ENCODE measurements at regions not wholly inside any gene's neighbourhood (a gene's known extent, or its start where the extent isn't known, plus 50 kb on each side); places are given as distances from the start of the nearest gene placed in this dataset.
A peak's percentile ranks its signal among the peaks of the same experiment; 100 is the strongest.

DNA sequence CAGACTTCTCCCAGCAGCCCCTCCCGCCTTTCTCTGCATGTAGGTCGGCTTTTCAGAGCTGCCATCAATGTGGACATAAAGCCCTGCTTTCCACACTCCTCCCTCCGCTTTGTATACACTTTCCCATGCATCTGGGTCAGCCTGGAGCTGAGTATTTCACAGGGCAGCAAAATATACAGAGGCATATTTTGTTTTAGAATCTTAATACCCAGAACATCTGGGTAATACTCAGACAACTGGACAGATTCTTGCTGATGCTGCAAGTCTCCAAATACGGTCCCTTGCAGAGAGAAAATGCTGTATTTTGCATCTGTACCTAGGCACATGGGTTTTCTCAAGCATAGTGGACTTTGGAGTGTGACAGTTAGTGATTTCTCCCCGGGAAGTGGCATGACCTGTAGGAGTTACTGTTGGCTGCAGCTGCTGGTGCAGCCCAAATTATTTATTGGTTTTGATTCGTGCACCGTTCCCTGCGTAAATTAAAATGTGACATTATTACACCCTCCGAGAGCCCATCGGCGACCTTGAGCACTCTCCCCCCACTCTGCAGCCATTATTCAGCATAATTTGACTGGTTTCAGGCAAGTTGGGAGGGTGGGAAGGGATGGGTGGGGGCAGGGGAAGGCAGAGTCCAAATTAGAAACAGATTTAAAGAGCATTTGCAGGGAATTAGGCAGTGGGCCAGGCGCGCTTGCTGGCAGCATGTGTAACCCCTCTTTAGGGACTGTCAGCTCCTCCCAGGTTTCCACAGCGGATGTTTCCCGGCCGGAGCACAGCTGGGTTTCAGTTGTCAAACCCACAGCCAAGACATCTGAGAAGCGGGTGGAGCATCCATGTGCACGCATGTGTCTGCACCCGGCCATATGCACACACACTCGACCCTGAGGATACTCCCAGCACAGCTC is 100.8 kb downstream of the CPN2 start:
- DNase-seq = no peak

DNA sequence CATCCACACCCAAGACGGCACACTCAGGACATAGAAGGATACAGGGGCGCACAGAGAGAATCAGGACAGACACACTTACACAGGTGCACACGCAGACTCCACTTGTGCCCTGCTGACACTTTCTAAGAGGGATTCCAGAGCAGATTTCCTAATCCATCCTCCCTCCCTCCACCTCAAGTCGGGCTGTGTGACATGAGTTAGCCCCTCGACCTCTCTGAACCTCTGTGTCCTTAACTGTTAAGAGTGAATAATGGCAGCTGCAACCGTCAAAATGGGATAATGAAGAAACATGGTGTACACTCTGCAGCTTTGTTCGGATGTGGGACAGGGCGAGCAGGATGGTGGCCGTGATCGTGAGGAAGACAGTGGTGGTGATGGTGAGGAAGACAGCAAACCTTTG is 100.1 kb downstream of the CPN2 start:
- DNase-seq = no peak

DNA sequence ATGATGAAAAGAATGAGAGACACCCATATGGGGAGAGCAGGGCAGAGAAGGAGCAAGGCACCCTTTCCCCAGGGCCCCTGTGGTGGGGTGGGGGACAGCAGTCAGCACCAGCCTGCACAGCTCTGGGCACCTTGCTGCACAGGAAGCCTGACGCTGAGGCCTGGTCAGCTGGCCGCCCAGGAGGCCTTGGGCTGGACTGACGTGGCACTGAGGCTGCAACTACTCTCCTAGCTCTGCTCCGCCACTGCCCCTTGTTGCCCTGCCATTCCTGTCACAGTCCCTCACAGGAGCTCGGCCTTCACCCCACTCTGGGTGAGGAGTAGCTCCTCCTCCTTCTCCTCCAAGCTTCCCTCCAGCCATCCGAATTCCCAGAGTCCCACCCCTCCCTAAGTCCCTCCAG is 99.7 kb downstream of the CPN2 start:
- no peak for DNase-seq

DNA sequence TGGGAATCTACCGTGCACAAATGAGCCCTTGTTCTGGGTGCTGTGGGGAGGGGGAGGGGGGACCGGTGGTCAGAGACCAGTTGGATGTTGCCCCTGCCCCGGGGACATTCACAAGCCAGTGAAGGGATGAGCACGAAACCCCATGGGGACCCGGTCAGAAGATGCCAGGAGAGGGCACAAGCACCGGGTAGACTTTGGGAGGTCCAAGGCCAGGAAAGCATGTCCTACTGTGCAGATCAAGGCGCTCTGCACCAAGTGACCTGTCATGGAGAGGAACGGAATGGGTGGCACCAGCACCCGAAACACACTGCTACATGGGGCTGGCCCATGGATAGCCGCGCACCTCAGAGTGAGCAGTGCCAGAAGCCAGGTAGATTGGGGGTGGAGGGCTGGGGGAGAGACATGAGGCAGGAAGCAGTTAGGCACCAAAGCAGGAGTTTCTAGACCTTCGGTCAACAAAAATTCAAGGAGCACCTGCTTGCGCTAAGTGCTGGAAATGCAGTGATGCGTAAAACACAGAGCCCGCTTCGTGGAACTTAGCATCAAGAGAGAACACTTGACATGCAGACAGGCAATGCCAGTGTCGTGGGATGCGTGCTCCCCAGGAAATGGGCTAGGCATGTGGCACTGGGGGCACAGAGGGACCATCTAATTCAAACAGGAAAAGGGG is 99.1 kb downstream of the CPN2 start:
- no peak for DNase-seq

DNA sequence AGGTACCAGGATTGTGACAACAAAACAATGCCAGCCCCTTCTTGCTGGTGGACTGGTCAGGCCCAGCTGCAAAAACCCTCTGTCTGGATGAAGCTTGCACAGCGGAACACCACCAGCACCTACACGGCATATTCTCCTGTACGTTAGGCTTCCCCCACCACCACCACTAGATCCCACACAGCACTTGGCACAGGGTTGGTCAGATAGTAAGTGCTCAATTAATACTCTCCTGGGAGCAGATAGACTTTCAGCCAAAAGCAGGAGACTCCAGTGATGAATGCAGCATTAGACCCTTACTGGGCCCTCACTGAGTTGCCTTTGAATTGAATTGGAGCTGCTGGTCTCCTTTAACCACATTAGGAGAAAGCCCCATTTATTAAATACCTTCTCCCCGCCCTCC is 97.9 kb downstream of the CPN2 start:
- no peak for DNase-seq

DNA sequence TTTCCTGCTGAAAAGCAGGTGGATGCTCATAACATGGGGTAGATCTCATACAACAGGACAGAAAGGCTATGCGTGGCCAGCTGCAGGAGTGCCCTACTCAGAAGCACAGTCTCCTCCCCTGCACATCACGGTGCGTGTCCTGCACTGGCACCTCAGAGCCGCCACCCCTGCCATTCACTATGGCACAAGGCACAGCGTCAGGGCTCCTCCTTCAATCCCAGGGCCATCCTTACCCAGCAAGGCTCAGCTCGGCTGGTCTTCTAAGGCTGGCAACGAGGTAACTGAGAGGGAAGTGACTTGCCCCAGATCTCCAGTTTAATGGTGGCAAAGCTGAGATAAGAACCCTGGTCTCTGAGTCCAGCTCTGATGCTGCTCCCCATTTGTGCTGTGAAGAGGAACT is 97.1 kb downstream of the CPN2 start:
- no peak for DNase-seq

DNA sequence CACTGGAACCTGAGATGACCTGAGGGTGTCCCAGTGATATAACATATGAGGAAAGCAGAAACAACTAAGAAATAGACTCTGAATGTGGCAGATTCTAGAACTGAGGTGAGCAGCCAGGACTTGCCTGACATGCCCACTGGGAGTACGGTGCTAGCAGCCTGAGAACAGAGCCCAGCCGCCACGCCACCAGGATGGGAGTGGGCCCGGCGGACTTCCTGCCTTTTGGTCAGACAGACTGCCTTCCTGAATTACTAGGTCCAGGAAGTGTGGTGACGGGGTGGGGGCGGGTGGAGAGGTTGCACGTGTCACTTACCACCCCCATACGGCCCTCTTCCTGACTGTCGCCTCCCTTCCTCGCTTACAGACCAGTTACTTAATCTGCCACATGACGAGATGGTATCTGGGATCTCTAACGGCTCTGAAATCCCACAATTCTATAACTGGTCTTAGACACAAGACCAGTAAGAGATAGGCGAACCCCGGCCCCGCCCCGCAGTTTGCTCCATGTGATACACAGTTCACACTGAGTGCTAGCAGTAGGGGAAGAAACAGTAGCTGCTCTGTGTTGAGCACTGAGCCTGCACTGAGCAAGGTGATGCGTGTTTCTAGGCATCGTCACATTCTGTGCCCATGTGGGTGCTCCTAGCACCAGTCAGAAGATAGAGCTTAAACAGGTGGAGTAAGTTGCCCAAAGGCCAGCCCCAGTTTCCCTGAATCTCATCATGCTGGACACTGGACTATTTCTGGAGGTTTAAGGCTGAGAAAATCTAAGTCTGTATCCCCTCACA is 95.7 kb downstream of the CPN2 start:
- peak; percentile 39 for DNase-seq

DNA sequence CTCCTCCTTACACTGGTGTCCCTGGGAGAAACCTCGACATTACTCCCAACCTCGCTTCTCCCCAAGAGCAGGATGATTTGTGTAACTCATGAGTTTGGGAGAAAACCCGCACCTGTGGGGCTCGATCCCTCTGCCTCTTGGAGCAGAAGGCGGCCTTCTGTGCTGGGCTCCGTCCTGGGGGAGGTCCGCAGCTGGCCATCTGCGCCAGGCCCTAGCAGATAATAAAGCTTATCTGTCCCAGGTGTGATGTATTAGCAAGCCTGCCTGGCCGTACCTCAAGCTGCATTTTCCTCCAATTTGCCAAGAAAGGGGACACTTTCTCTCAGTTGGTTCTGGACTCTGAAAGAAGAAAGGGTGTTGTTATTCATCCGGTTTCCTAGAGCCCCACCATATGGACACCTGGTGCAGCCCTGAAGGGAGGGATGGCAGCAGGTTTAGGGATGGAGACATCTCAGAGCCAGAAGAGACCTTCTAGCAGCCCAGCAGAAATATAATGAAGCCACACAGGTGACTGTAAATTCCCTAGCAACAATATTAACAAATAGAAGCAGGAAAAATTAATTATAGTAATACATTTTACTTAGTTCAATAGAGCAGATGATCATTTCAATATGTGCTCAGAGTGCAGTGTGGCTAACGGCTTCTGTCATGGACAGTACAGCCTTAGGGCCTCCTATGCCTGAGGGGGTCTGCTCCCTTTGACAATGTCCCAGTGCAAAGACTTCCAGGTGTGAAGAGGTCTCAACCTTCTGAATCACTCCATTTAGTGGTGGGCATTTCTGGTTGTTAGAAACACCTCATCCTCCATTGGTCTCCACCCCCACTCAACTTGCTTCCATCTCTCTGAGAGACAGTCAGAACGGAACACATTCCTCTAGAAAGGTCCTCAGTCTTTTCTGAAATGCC is 94.8 kb downstream of the CPN2 start:
- no peak for DNase-seq

DNA sequence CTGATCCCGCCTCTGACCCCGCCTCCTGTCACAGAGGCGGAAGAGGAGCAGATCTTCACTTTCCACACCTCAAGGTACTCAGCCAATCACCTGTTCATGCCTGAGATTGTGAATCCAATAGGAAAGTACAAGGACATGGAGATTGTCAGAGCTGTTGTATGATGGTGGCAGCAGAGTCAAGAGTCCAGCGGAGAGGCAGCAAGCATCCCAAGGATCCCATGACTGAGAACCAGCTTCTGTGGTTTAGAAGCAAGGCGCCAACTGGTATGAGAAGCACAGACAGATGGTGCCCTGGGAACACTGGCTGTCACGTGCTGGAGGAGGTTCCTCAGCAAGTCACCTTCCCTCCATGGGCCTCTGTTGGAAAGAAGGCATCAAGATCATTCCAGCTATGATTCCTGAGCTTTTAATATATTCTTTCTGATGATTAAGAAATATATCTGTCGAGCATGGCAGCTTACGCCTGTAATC is 93.9 kb downstream of the CPN2 start:
- DNase-seq = no peak

DNA sequence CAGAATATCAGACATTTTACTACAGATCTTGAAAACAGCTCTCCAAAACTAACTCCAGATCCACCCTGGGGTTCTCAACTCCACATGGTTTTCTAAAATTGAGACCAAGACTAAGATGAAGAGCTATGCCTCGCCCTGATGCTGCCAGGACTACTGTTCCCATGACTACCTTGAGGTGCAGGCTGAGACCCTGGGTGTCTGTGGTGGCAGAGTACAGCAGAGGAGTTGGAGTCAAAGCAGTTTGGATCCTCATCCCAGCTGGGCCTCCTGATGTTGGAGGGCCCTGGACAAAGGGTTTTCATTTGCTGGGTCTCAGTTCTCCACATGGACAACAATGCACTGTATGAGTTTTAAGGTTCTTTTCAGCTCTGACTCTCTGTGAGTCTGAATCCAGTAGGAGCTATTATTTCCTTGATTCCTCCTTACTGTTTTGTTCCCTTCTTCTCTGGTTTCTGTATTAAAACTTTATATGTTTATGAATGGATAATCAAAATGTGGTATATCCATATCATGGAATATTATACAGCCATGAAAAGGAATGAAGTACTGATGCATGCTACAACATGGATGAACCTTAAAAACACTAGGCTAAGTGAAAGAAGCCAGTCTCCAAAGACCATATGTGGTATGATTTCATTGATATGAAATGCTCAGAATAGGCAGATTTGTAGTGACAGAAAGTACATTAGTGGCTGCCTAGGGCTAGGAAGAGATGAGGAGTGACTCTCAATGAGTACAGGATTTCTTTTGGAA is 93.0 kb downstream of the CPN2 start:
- DNase-seq = no peak

DNA sequence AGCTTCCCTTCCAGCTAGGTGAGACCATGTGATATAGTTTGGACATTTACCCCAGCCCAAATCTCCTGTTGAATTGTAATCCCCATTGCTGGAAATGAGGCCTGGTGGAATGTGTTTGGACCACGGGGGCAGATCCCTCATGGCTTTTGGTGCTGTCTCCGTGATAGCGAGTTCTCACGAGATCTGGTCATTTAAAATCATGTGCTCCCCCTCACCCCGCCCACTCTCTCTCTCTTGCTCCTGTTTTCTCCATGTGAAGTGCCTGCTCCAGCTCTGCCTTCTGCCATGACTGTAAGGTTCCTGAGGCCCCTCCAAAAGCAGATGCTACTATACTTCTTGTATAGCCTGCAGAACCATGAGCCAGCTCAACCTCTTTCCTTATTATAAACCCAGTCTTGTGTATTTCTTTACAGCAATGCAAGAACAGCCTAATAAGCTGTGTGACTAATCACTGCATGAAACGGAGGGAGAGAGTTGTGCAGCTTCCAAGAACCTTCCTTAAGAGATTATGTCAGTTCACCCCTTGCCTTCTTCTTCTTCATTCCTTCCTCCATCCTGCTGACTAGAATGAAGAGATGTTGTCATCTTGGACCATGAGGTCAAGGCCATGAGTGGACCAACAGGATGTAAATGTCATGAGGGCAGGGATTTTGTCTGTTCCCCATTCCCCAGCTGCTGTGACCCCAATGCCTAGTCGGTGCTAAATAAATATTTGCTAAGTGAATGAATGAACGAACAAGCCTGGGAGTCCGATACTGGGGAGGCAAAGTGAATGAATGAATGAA is 91.0 kb downstream of the CPN2 start:
- no peak for DNase-seq

DNA sequence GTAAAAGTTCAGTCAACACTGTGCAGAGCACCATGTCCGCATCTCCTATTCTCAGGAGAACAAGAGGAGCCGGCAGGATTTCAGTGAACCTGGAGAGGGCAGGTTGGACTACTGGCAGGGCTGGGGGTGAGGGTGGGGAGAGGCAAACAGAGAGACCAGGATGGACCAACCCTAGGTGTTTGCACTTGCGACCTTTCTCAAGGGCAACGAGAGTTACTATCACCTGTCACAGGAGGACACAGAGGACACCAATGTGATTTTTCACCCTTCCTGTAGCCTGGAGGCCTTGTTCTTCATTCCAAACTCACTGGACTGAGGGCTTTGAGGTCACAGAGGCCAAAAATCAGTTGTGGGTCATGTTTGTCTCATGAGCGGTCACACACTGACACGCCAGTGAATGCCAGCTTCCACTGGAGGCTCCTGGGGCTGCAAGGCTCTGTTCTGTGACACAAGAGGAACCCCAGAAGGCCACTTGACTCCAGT is 89.5 kb downstream of the CPN2 start:
- peak; percentile 9 for DNase-seq

DNA sequence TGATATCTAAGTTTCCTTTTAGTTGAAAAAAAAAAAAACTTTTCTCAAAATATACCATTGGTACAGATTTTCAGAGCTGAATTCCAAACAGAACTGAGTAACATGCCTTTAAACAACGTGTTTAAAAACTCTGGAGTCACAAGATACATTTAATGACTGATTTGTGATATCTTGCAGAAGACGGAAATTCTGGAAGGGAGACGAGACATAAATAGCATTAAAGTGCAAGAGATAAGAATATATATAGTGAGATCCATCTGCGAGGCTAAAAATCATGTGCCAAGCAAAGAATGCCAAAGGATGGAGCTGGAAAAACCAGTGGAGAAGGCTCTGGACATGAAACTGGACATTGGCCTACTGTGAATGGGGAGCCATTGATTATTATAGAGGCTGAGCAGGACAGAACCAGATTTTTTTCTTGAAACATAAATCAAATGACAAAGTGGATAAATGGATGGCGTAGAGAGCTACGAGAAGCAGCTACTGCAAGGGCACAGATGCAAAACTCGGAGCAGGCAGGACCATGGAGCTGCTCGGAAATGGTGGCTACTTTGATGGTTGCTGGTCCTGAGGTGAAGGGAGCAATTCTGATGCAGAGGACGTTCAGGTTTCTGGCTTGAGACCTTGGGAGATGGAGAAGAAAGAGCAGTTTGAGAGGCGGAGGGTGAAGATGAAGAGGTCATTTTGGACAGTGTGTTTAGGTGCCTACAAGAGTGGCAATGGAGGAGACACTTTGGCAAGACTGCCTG is 88.8 kb downstream of the CPN2 start:
- DNase-seq = peak; percentile 9

DNA sequence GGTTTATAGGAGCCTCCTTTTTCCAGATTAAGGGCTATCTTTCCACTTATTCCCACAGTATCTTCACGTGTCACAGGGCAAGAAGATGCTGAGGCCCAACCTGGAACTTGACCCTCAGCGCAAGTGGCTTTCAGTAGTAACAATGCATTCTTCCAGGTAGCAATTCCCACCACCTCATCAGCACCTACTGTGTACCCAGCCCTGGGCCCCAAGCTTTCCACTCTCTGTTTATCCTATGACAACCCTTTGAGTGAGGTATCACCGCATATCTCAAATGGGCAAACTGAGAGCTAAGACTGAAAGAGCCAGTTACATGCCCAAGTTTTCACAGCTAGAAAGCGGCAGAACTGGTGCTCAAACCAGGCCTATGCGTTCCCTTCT is 88.2 kb downstream of the CPN2 start:
- peak; percentile 9 for DNase-seq

DNA sequence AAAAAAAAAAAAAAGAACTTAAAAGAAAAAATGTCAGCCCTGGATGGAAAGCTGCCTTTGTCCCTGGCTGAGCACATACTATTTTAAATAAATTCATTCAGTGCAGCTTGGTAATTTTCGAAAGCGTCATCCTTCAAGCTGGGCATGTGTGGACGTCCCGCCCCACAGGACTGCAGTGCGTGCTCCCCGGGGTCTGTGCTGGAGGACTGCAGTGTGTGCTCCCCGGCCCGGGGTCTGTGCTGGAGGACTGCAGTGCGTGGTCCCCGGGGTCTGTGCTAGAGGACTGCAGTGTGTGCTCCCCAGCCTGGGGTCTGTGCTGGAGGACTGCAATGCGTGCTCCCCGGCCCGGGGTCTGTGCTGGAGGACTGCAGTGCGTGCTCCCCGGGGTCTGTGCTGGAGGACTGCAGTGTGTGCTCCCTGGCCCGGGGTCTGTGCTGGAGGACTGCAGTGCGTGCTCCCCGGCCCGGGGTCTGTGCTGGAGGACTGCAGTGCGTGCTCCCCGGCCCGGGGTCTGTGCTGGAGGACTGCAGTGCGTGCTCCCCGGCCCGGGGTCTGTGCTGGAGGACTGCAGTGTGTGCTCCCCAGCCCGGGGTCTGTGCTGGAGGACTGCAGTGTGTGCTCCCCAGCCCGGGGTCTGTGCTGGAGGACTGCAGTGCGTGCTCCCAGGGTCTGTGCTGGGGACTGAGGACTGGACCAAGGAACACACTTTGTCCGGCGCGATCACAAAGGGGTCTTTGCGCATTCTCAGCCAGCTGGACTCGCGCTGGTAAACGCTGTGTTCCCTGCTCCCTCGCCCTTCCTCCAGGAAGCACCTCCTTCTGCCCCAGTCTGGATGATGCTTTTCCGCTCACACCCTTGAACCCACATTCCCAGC is 86.3 kb downstream of the CPN2 start:
- peak; percentile 24 for DNase-seq

DNA sequence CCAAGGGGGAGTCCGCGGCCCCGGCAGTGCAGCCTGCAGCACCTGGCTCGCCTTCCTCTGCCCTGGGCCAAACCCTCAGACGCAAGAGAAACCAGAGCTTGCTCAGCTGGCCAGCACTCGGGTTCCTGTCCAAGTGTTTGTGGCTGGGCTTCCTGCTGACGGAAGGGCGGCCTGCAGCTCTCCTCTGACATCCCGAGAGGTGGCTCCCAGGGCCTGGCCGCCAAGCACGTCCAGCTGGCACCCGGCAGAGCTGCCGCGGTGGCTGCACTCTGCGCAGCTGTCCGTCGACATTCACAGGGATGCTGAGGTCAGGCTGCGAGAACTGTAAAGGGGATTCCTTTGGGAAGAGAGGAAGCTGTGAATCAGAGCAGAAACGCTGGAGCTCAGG is 85.6 kb downstream of the CPN2 start:
- DNase-seq = no peak

DNA sequence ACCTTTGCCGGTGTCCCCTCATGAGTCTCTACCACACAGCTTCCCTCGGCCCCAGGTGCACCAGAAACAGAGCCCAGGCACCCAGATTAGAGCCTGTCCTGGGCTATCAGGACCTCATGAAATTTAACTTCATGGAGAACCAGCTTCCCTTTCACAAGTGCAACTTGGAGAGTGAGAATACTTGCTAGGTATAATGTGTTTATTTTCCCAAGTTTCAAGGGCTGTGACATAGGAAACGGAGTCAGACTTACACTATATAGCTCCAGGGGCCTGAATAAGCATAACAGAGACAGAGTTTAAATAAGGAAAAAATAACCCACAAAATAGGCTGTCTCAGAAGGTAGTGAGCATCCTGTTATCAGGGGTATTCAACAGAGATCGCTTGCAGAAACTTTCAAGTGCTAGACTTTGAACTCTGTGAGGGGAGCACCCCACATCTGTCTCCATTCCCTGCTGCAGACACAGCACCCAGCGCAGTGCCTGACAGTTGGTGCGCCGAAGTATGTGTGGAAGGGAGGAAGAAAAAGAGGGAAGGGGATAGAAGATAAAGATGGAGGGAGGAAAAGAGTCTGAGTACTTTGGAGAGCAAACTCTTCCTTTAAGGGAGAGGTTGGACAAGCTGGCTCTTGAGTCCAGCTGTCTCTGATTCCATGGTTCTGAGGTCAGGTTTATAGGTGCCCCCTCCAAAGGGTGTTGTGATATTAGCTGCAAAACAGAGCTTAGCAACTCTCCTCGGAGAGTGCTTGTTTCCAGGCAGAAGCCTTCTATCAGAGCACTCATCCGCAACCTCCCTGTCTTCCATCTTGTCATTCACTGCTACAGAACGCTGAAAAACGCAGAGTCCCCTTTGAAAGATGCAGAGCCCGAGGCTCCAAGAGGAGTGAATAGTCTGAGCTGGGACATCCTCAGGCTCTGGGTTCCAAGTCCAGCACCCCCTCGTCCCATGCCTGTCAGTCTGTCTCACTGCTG is 84.8 kb downstream of the CPN2 start:
- no peak for DNase-seq

All from activated CD4-positive, CD25-positive, alpha-beta regulatory T cell treated with anti-CD3 and anti-CD28 coated beads, Interleukin-2, amount 50 U/mL, for 72 hours (primary cell).